CD14-positive monocyte (primary cell): ENCODE measurements at regions not wholly inside any gene's neighbourhood (a gene's known extent, or its start where the extent isn't known, plus 50 kb on each side); places are given as distances from the start of the nearest gene placed in this dataset.

ENCODE experiments used
- DNase-seq, 3 donors: peaks; one replicate each; pipeline ENCODE4 v3.0.0-alpha.2; 2011 to 2022
- H2AFZ ChIP-seq: 2 replicates; pipeline ENCODE4 v1.6.0; 2012; ENCODE audit warnings: mild to moderate bottlenecking, low read depth, low read length, inconsistent platforms; ENCODE audit not compliant: insufficient read depth, poor library complexity, severe bottlenecking
- H3K27ac ChIP-seq, 2 donors: 1 replicate in 1 of 2; 2 replicates in 1 of 2; pipeline ENCODE4 v1.5.1; 2012 to 2013; ENCODE audit warnings: low read length in 2 of 2, control low read depth in 1 of 2, inconsistent platforms in 1 of 2, low read depth in 1 of 2, mild to moderate bottlenecking in 1 of 2
- H3K27me3 ChIP-seq, 2 donors: one replicate each; pipeline versions ENCODE4 v1.6.0 to v1.6.1; 2011 to 2013; ENCODE audit warnings: low read length in 2 of 2; ENCODE audit not compliant: control insufficient read depth in 2 of 2, insufficient read depth in 2 of 2
- H3K36me3 ChIP-seq, 2 donors: replicated peaks in 1 of 2; 1 replicate in 1 of 2; 2 replicates in 1 of 2; pipeline versions ENCODE4 v1.5.1 to v1.6.1; 2012 to 2013; ENCODE audit warnings: low read length in 2 of 2, control low read depth in 1 of 2, inconsistent platforms in 1 of 2, mild to moderate bottlenecking in 1 of 2; ENCODE audit not compliant: insufficient read depth in 2 of 2, control insufficient read depth in 1 of 2
- H3K4me1 ChIP-seq, 2 donors: 1 replicate in 1 of 2; 2 replicates in 1 of 2; pipeline versions ENCODE4 v1.5.1 to v1.6.1; 2012 to 2013; ENCODE audit warnings: low read length in 2 of 2, control low read depth in 1 of 2, inconsistent platforms in 1 of 2, mild to moderate bottlenecking in 1 of 2, moderate library complexity in 1 of 2; ENCODE audit not compliant: insufficient read depth in 2 of 2, control insufficient read depth in 1 of 2
- H3K4me2 ChIP-seq: replicated peaks from 2 replicates; pipeline ENCODE3; 2012; ENCODE audit warnings: low read length, moderate library complexity, mild to moderate bottlenecking; ENCODE audit not compliant: poor library complexity, severe bottlenecking; ENCODE audit errors: extremely low read depth
- H3K4me3 ChIP-seq, 3 experiments: fragments of 200-600 bp in 1 of 3; sonication (generic) in 1 of 3; replicated peaks in 1 of 3; 1 replicate in 2 of 3; 2 replicates in 1 of 3; pipeline ENCODE4 v1.5.1; 2011 to 2013; ENCODE audit warnings: low read length in 3 of 3, mild to moderate bottlenecking in 3 of 3, control low read depth in 2 of 3, low read depth in 2 of 3, inconsistent platforms in 1 of 3, moderate library complexity in 1 of 3
- H3K79me2 ChIP-seq: 2 replicates; pipeline ENCODE4 v1.6.0; 2012; ENCODE audit warnings: mild to moderate bottlenecking, control low read depth, inconsistent platforms, low read length, moderate library complexity; ENCODE audit not compliant: insufficient read depth
- H3K9ac ChIP-seq: 2 replicates; pipeline ENCODE4 v1.6.0; 2017; ENCODE audit warnings: low read length, mild to moderate bottlenecking; ENCODE audit not compliant: insufficient read depth, poor library complexity, severe bottlenecking
- H3K9me3 ChIP-seq, 2 donors: replicated peaks in 1 of 2; 1 replicate in 1 of 2; 2 replicates in 1 of 2; pipeline versions ENCODE4 v1.5.1 to v1.6.1; 2012 to 2013; ENCODE audit warnings: low read length in 2 of 2, control low read depth in 1 of 2; ENCODE audit not compliant: control insufficient read depth in 1 of 2, insufficient read depth in 1 of 2
- H4K20me1 ChIP-seq: 2 replicates; pipeline ENCODE4 v1.6.0; 2012; ENCODE audit warnings: mild to moderate bottlenecking, low read length, control low read depth, moderate library complexity; ENCODE audit not compliant: insufficient read depth
- H3K27ac Mint-ChIP-seq, 7 donors: one replicate each; pipeline ENCODE4 v1.8.0; 2020; ENCODE audit warnings: mild to moderate bottlenecking in 7 of 7, mixed read lengths in 7 of 7, moderate library complexity in 6 of 7, inconsistent platforms in 2 of 7
- H3K27me3 Mint-ChIP-seq, 3 donors: one replicate each; pipeline ENCODE4 v1.8.0; 2021 to 2022; ENCODE audit warnings: low read depth in 3 of 3, mild to moderate bottlenecking in 3 of 3, mixed read lengths in 3 of 3, moderate library complexity in 3 of 3, inconsistent platforms in 1 of 3
- H3K36me3 Mint-ChIP-seq, 2 donors: one replicate each; pipeline ENCODE4 v1.8.0; 2020; ENCODE audit warnings: mixed read lengths in 2 of 2, inconsistent platforms in 1 of 2, mild to moderate bottlenecking in 1 of 2
- H3K4me1 Mint-ChIP-seq: one replicate; pipeline ENCODE4 v1.8.0; 2020; ENCODE audit warnings: mild to moderate bottlenecking, mixed read lengths
- H3K4me3 Mint-ChIP-seq, 2 donors: one replicate each; pipeline ENCODE4 v1.8.0; 2020; ENCODE audit warnings: mild to moderate bottlenecking in 2 of 2, mixed read lengths in 2 of 2, moderate library complexity in 1 of 2
- H3K9me3 Mint-ChIP-seq, 7 donors: one replicate each; pipeline ENCODE4 v1.8.0; 2020 to 2022; ENCODE audit warnings: mixed read lengths in 7 of 7, mild to moderate bottlenecking in 6 of 7, moderate library complexity in 6 of 7, inconsistent platforms in 2 of 7
- WGBS: methylation state at CpG from one replicate; pipeline ENCODE4 v1.1.5; 2013; ENCODE audit warnings: missing lambda C conversion rate; ENCODE audit not compliant: insufficient coverage; 5-methylcytosine and 5-hydroxymethylcytosine counted together
- intact Hi-C, 2 donors: fragments of 100-400 bp; cut with micrococcal nuclease; formaldehyde crosslinking; loops; one replicate each; pipeline versions ENCODE4 v1.15.0 to v1.15.1; 2023
- TF ChIP-seq, protein P1 (sequence below): fragments of 200-600 bp; IDR thresholded peaks from one replicate; pipeline ENCODE4 v1.8.0; 2022; ENCODE audit warnings: antibody characterized with exemption, mild to moderate bottlenecking

DNA sequence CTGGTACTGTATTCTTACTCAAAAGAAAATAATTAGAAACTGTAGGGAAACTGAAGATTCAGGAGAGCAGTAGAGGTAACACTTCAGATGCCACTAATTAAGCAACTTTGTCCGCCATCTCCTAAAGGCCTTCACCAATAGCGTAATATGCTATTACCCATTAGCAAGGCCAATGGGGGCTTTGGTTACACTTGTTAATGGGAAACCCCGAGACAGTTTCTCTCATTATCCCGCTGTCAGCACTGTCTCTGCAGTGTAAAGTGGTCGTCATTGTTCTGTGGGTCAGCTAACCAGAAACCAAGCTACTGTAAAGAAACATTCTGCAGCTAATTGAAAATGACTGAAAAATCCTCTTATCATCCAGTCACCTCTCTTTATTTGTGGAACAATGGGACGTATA, 468.0 kb upstream of the POU3F2 start:
- no peak overlapping the region for H3K27ac Mint-ChIP-seq
- intact Hi-C loops = no loop called here
- TF ChIP-seq, protein P1, sequence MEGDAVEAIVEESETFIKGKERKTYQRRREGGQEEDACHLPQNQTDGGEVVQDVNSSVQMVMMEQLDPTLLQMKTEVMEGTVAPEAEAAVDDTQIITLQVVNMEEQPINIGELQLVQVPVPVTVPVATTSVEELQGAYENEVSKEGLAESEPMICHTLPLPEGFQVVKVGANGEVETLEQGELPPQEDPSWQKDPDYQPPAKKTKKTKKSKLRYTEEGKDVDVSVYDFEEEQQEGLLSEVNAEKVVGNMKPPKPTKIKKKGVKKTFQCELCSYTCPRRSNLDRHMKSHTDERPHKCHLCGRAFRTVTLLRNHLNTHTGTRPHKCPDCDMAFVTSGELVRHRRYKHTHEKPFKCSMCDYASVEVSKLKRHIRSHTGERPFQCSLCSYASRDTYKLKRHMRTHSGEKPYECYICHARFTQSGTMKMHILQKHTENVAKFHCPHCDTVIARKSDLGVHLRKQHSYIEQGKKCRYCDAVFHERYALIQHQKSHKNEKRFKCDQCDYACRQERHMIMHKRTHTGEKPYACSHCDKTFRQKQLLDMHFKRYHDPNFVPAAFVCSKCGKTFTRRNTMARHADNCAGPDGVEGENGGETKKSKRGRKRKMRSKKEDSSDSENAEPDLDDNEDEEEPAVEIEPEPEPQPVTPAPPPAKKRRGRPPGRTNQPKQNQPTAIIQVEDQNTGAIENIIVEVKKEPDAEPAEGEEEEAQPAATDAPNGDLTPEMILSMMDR = no peak
- no peaks in the 10 kb centered on the region for H3K36me3 Mint-ChIP-seq
- Histone ChIP-seq H3K4me1 (no peaks in the 10 kb centered on the region), H3K79me2 (no peaks in the 10 kb centered on the region), H3K4me2 (no peak overlapping the region), H4K20me1 (no peaks in the 10 kb centered on the region), H3K4me3 (no peak overlapping the region), H3K27ac (no peak overlapping the region), H3K9me3 (no peaks in the 10 kb centered on the region), H3K27me3 (no peaks in the 10 kb centered on the region), H3K9ac (no peak overlapping the region), H2AFZ (no peak overlapping the region), H3K36me3 (no peaks in the 10 kb centered on the region)
- 60% methylated on average over 2 of the region's 6 CpGs for WGBS
- peaks cover 0 to 4% (median 0%) of the 10 kb centered on the region in 7 donors for H3K9me3 Mint-ChIP-seq
- DNase-seq = no peak
- no peaks in the 10 kb centered on the region for H3K4me1 Mint-ChIP-seq
- H3K4me3 Mint-ChIP-seq = no peak overlapping the region
- H3K27me3 Mint-ChIP-seq = peaks cover 0 to 2% (median 0%) of the 10 kb centered on the region in 3 donors

DNA sequence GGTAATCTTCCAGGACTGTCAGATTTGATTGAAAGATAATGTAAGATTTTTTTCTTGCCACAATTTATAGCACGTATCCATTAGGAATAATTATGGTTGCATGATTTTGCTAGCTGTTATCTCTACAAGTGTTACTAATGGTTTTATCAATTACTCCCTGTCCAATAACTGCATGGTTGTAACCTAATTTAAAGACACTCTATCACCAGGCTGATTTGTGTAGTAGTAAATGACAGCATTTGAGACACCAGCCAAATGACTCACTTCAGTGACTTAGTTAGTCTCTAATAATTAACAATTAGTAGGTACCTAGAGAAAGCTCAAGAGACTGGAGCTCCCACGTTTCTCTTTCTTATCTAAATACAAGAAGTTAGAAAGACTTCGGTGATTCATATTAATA, 453.8 kb upstream of the POU3F2 start:
- Histone ChIP-seq H2AFZ (no peak overlapping the region), H3K9ac (no peak overlapping the region), H3K9me3 (no peaks in the 10 kb centered on the region), H3K79me2 (no peaks in the 10 kb centered on the region), H4K20me1 (no peaks in the 10 kb centered on the region), H3K36me3 (no peaks in the 10 kb centered on the region), H3K4me3 (no peak overlapping the region), H3K27me3 (no peaks in the 10 kb centered on the region), H3K4me1 (no peaks in the 10 kb centered on the region), H3K27ac (no peak overlapping the region), H3K4me2 (no peak overlapping the region)
- Mint-ChIP-seq H3K9me3 (peaks cover 0 to 3% (median 0%) of the 10 kb centered on the region in 7 donors), H3K27ac (no peak overlapping the region), H3K36me3 (no peaks in the 10 kb centered on the region), H3K27me3 (no peaks in the 10 kb centered on the region), H3K4me1 (no peaks in the 10 kb centered on the region), H3K4me3 (no peak overlapping the region)
- WGBS = no CpG with 5 or more reads among the region's 3 CpGs
- intact Hi-C loops = no loop called here
- TF ChIP-seq, protein P1 = no peak
- DNase-seq = no peak
